ENCODE measurements at regions not wholly inside any gene's neighbourhood (a gene's known extent, or its start where the extent isn't known, plus 50 kb on each side); places are given as distances from the start of the nearest gene placed in this dataset.
"Not testable (repeated sequence)": the region's sequence is repeated elsewhere in the genome, so short reads cannot be mapped to it uniquely, and the experiment has no call there.

DNA sequence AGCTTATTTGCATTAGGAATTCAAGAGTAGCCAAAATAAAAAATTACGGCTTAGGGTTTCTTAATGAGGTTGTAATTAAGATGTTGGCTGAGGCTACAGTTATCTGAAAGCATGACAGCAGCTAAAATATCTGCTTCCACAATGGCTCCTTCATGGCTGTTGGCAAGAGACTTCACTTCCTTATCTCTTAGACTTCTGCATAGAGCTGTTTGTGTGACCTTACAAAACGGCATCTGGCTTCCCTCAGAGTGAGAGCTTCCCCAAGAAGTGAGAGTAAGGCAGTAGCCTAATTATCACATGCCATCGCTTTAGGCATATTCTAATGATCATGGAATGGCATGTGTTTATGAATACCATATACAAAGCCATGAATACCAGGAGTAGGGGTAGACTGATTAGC, 57.6 kb downstream of the CCDC59 start:
- DNase-seq, result no peak

- no peak for DNase-seq
These were observed 58.7 kb downstream of the CCDC59 start for GRCh38 chr12:82299319-82300025.

DNA sequence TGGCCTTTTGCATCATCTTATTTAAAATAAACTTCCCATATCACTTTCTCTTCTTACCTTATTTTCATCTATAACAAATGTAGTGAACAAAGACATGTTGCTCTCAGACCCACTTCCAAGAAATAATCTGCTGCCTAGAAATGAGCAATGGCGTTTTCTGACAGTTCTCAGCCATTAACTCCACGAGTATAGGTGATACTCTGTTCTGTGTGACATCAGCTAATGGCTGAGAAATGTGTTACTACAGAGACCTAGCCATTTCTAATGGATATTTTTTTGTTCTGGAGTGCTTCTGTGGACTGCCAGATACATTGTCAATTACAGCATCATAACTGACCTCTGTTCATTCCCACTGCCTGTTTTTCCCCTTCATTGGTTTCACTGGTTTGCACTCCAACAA, 67.8 kb downstream of the CCDC59 start:
- no peak for DNase-seq

DNA sequence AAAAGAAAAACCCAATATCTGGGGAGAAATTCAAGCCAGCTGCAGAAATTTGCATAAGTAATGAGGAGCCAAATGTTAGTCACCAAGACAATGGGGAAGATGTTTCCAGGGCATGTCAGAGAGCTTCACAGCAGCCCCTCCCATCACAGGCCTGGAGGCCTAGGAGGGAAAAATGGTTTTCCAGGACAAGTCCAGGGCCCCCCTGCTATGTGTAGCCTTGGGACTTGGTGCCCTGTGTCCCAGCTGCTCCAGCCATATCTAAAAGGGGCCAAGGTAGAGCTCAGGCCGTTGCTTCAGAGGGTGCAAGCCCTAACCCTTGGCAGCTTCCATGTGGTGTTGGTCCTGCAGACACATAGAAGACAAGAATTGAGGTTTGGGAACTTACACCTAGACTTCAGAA, 76.9 kb downstream of the CCDC59 start:
- DNase-seq, result not testable (repeated sequence)

- DNase-seq, result peak; percentile 60
These were observed 78.6 kb downstream of the CCDC59 start for GRCh38 chr12:82279536-82280058.

- no peak for DNase-seq
These were observed 80.6 kb downstream of the CCDC59 start for GRCh38 chr12:82277582-82277981.

DNA sequence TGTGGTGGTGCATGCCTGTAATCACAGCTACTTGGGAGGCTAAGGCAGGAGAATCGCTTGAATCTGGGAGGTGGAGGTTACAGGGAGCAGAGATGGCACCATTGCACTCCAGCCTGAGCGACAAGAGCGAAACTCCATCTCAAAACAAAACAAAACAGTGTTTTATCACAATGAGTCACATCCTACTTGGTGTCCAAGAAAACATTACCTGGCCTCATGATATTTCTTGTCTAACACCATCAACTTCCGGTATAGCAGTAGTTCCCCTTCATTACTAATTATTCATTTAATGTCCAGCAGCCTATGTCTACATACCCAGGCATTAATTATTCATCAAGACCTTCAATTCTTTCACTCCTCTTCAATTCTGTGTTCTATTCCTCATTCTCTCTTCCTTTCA, 115.5 kb downstream of the CCDC59 start:
- no peak for DNase-seq

DNA sequence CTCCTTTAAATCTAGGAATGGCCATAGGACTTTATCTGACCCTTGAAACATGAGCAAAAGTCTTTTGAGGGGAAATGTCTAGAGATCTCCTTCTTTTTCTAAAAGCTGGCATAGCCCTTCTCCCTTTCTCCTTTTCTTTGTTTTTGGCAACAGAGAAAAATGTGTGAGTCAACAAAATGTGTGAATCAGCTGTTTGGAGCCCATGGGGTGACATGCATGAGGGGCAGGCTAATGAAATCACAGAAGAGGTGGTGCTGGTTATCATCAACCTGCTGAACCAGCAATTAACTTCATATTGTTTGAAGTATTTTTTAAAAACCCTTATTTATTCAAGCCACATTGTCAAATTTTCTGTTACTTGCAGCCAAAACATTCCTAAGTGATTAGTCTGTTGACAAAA, 132.3 kb downstream of the CCDC59 start:
- DNase-seq, result no peak

DNA sequence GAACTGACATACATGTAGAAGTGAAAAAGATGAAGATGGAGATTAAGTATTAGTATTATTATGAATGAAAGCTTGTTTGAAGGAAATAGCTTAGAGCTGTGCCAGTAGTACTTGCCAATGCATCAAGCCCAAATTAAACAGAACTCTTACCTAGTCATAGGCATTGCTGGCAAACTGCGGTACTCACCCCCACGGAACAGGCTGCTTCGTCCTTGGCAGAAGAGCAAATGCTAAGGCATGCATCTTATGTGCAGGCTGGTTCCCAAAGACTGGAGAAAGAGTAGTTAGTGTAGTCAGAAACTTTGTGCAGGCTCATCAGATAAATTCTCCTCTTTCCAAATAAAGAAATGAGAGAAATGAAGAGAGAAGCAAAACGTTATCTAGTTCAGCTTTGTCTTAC, 134.8 kb downstream of the CCDC59 start:
- DNase-seq, result no peak

GRCh38 chr12:82216475-82216874, 141.7 kb downstream of the CCDC59 start:
- no peak for DNase-seq

- no peak for DNase-seq
These were observed 144.4 kb downstream of the CCDC59 start for GRCh38 chr12:82213761-82214160.

- DNase-seq, result no peak
These were observed 147.3 kb downstream of the CCDC59 start for GRCh38 chr12:82210882-82211281.

DNA sequence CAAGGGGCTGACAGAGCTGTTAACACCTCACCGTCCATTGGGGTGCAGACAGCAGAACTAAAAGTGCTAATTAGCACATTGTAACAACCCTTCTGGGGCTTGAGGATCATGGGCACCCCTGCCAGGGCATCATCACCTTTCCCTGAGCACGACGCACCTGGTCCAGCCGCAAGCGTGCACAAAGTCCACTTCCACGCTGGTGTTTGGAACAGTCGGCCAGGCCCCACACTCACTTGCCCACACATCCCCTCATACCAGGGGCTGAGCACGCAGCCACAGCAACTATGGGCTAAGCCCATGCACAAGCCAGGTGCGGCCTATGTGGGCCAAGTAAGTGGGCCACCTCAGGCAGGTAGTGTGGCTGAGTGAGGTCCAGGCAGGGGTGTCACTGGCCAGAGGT, 148.7 kb downstream of the CCDC59 start:
- no peak for DNase-seq

DNA sequence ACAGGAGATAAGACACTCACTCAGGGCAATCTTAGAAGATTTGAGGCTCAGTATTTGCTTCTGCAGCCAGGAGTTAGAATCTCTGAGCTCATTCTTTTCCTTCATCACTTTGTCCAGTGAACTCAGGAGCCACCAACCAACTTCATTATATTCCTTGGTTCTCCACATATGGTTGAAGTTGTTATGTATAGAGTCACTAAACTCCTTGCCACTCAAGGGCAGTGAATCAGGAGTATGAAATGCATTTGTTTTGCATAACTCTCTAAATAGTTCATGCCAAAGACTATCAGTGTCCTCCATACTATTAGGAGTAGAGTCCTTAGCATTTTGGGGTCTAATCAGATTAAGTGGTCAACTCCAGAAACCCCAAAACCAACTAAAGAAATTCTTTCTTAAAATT, 150.6 kb downstream of the CCDC59 start:
- no peak for DNase-seq

GRCh38 chr12:82203086-82203485, 155.1 kb downstream of the CCDC59 start:
- DNase-seq, result no peak

DNA sequence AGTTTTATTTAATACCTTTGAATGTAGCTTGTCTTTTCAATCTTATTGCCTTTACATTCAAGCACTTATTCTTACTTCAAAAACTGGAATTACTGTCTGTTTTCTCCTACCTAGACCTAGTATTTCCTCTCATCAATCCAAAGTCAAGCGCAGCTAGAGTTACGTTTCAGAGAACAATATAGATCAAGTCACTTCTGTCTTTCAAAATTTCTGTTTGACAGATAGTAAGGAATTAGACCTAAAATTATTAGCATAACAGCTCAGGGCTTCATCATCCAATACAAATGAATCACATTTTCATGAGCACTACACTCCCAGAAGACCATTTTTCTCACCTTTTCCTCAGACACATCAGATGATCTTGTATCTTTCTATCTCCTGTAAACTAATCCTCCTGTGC, 170.6 kb downstream of the CCDC59 start:
- no peak for DNase-seq

DNA sequence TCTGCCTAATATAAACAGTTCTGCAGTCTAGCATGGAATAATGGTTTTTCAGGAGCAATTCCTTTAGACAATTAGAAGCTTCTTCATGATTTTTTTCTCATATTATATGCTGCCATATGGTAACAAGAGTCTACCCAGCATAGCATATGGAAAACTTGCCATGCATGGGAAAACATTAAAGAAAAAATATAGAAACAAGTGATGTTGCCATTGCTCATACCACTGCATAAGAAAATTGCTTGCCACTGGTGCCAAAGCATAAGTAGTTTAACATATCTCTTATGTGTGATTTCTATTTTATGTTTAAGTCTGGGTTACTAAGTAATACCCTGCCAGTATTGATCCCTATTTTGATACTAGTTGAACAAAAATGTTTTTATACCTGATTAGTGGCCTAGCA, 171.2 kb downstream of the CCDC59 start:
- no peak for DNase-seq

DNA sequence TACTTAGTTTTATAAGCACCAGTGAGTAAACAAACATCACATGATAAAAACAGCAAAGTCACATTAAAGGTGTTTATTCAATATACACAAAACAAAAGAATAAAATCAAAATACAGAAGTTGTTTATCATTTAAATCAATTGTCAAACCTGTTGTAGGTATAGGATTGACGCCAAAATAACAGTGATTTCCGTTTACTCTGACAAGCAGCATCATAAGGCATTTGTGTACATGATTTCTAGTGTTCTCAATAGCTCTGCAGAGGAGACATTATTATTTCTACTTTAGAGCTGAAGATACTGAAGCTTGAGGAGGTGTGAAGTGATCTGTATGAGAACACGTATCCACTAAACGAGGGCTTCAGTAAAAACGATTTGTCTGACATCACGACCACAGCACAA, 171.9 kb downstream of the CCDC59 start:
- DNase-seq, result no peak

DNA sequence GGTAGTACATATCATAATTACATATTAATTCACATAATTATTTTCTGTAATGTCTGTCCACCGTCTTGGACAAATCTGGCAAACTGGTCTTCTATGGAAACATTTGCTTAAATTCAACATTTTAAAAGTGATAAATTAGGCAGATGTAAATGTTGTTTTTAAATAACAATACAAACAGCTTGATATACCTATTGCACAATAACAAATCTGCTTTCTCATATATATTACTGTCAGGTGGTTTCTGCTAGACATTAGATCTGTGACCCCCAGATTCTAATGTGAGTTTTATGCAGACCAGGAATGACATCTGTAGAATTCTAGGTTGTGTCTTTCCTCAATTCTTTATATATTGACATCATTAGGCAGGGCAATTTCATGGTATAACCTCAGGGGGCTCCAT, 173.3 kb downstream of the CCDC59 start:
- no peak for DNase-seq

GRCh38 chr12:82182601-82183190, 175.5 kb downstream of the CCDC59 start:
- DNase-seq, result no peak

DNA sequence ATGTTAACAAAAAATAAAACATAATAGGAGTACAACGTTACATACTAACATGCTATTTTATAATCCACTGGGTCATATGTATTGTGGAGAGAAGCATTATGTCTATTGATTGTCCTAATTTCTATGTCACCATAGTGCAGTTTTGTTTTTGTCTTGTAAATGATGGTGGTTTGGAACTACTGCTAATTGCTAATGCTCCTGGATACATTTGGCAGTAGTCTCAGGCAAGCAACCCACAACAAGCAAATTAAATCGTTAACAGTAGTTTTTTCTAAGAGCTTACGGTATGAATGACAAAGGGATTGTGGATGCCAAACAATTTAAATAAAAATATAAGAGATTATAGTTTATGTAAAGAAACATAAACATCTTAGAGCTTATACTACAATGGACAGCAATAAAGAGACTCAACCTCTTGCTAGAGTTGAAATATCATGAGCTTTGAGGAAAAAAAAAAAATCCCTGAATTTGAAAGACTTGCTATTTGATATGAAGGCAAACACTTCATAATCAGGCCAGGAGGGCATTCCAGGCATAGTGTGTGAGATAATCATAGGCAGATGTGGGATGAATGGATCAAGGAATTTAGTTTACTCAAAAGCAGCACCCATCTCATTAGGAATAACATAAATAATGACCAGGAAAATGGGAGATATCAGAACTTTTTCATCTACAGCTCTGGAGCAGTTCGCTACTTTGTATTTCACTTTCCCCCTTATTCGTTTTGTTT, 181.3 kb downstream of the CCDC59 start:
- no peak for DNase-seq

DNA sequence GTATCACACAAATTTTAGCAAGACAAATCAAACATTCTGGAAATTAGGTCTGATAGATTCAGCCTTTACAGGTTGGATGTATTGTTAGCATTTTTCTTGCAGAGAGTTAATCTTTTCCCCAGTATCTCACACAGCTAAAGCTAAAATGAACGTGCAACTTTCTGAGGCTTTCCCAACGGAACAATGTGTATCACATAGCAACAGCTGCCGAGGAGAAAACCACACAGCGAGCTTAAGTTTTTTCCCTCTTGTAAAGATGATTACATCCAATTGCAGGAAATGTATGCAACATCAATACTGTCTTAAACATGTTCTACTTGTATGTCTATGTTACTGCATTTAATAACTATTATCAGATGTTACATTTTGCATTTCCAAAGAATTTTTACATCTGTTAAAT, 182.2 kb downstream of the CCDC59 start:
- DNase-seq, result no peak

DNA sequence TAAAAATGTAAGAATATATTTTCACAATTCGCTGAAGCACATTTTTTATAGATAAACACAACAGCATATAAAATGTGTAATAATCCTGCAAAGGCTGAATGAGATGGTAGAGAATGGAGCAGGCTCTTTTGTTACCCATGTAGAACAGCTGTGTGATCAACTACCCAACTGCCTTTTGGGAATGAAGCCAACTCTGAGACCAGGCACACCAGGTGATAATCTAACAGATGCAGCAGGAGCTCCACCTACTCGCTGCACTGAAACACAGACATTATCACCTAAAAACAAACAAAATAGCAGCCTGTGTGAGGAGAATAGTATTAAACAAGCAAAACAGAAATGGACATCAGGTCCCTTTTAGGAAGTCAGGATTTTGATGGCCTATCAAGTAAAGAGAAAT, 183.3 kb downstream of the CCDC59 start:
- DNase-seq, result peak; percentile 82

DNA sequence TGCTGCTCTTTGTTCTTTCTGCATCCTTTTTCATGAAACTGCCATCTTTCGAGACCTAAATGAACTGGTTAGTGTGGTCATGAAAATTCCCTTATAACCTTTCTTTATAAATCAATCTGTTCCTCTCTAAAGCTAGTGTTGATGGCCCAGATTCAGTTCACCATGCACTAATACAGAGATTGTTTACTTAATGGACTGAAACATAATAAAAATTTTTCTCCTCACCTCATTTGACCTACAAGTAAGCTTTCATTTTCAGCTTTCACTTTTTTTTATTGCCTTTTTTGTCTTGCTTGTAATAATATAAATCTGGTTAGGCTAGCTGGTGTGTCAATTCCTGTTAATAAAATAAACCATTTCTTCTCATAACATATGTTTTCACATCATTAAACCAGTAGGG, 183.8 kb downstream of the CCDC59 start:
- no peak for DNase-seq

All from NCI-H1436 treated with DMSO at 0.1 percent for 48 hours (cell line).